Dedifferentiated amniotic fluid mesenchymal stem cell (primary cell): ENCODE measurements at regions not wholly inside any gene's neighbourhood (a gene's known extent, or its start where the extent isn't known, plus 50 kb on each side); places are given as distances from the start of the nearest gene placed in this dataset.

Experiments
- DNase-seq: peaks from one replicate; pipeline ENCODE4 v3.0.0-alpha.2; 2016; ENCODE audit errors: extremely low spot score

GRCh38 chr1:29825274-29825940 is 589.1 kb downstream of the PTPRU start:
- DNase-seq: no peak

- no peak for DNase-seq
Observed at GRCh38 chr1:29824511-29825273, 588.4 kb downstream of the PTPRU start.

- DNase-seq: no peak
Observed at GRCh38 chr1:29824025-29824424, 587.7 kb downstream of the PTPRU start.

- no peak for DNase-seq
Observed at GRCh38 chr1:29823561-29823960, 587.2 kb downstream of the PTPRU start.

GRCh38 chr1:29821605-29822004 is 585.3 kb downstream of the PTPRU start:
- DNase-seq: no peak

GRCh38 chr1:29820401-29820800 is 584.1 kb downstream of the PTPRU start:
- DNase-seq: no peak

GRCh38 chr1:29812408-29813135 is 576.2 kb downstream of the PTPRU start:
- DNase-seq: no peak

GRCh38 chr1:29811727-29812407 is 575.5 kb downstream of the PTPRU start:
- no peak for DNase-seq

GRCh38 chr1:29811247-29811646 is 574.9 kb downstream of the PTPRU start:
- DNase-seq: no peak

GRCh38 chr1:29810121-29811120 is 574.1 kb downstream of the PTPRU start:
- DNase-seq: no peak

GRCh38 chr1:29809446-29810120 is 573.3 kb downstream of the PTPRU start:
- DNase-seq: no peak

GRCh38 chr1:29808141-29808995 is 572.0 kb downstream of the PTPRU start:
- no peak for DNase-seq

- no peak for DNase-seq
Observed at GRCh38 chr1:29807689-29808088, 571.4 kb downstream of the PTPRU start.

- DNase-seq: no peak
Observed at GRCh38 chr1:29806646-29807319, 570.5 kb downstream of the PTPRU start.

- no peak for DNase-seq
Observed at GRCh38 chr1:29805896-29806160, 569.5 kb downstream of the PTPRU start.

GRCh38 chr1:29805122-29805895 is 569.0 kb downstream of the PTPRU start:
- no peak for DNase-seq

- DNase-seq: no peak
Observed at GRCh38 chr1:29804181-29804899, 568.0 kb downstream of the PTPRU start.

- DNase-seq: no peak
Observed at GRCh38 chr1:29803486-29803885, 567.2 kb downstream of the PTPRU start.
